Heart right ventricle (tissue), 16 donors: ENCODE measurements at regions not wholly inside any gene's neighbourhood (a gene's known extent, or its start where the extent isn't known, plus 50 kb on each side); places are given as distances from the start of the nearest gene placed in this dataset.

Source experiments
- ATAC-seq, 8 donors: fragments of 200-7000 bp; cut with Tn5 transposase; one replicate each; pipeline ENCODE4 v1.9.1; 2020; ENCODE audit warnings: mild to moderate bottlenecking in 8 of 8, moderate library complexity in 8 of 8, moderate number of reproducible peaks in 1 of 8
- DNase-seq, 2 donors: peaks; one replicate each; pipeline ENCODE4 v3.0.0-alpha.2; 2020
- H3K27ac ChIP-seq, 10 donors: fragments of 200-600 bp; sonication (generic) in 2 of 10; one replicate each; pipeline versions ENCODE4 v1.5.0 to v1.8.0; 2020 to 2022; ENCODE audit warnings: mild to moderate bottlenecking in 3 of 10
- H3K27me3 ChIP-seq, 7 donors: fragments of 200-600 bp; one replicate each; pipeline ENCODE4 v1.8.0; 2021 to 2022; ENCODE audit warnings: mild to moderate bottlenecking in 2 of 7
- H3K36me3 ChIP-seq, 9 donors: fragments of 200-600 bp; sonication (generic) in 1 of 9; one replicate each; pipeline versions ENCODE4 v1.5.0 to v1.8.0; 2020 to 2022; ENCODE audit warnings: mild to moderate bottlenecking in 2 of 9
- H3K4me1 ChIP-seq, 9 donors: fragments of 200-600 bp; sonication (generic) in 1 of 9; one replicate each; pipeline versions ENCODE4 v1.5.0 to v1.8.0; 2020 to 2022; ENCODE audit warnings: mild to moderate bottlenecking in 4 of 9
- H3K4me3 ChIP-seq, 10 donors: fragments of 200-600 bp; sonication (generic) in 2 of 10; one replicate each; pipeline versions ENCODE4 v1.5.0 to v1.8.0; 2020 to 2022; ENCODE audit warnings: mild to moderate bottlenecking in 7 of 10, moderate library complexity in 2 of 10
- H3K9me3 ChIP-seq, 11 donors: fragments of 200-600 bp in 10 of 11; sonication (generic) in 2 of 11; one replicate each; pipeline versions ENCODE4 v1.5.0 to v1.8.0; 2013 to 2022; ENCODE audit warnings: mild to moderate bottlenecking in 2 of 11, control low read depth in 1 of 11, moderate library complexity in 1 of 11
- WGBS, 2 donors: extraction: QIAGEN DNeasy Blood & Tissue Kit; methylation state at CpG; one replicate each; pipeline ENCODE4 v1.1.7; 2013; ENCODE audit warnings: inconsistent platforms in 1 of 2; 5-methylcytosine and 5-hydroxymethylcytosine counted together
- intact Hi-C, 10 donors: fragments of 100-400 bp; cut with DNase I; formaldehyde crosslinking; loops; one replicate each; pipeline versions ENCODE4 v1.11.1 to v1.14.2; 2022
- TF ChIP-seq, protein P1 (sequence below), 9 donors: fragments of 200-600 bp; sonication (generic) in 2 of 9; IDR thresholded peaks; one replicate each; pipeline versions ENCODE4 v1.5.0 to v1.8.0; 2021 to 2022; ENCODE audit warnings: antibody characterized with exemption in 9 of 9, mild to moderate bottlenecking in 5 of 9, moderate library complexity in 1 of 9
- donor health status: Arrhythmogenic right ventricular cardiomyopathy.
- donor health status: ischemic (EF 13 %, LVEDD 7.1; RV severe dilation, severe dysfunction).
- donor health status: healthy with polysubstance abuse.
- donor health status: DM: no; HTN: yes; CAD: no.
- donor health status: DM: no; HTN: no; CAD: no.
- donor health status: ischemic (EF 25% LVEDD 6.9; RV normal size, moderate dysfunction).
- donor health status: ischemic (EF 25% LVEDD 5.7; RV mildly dilated, moderate dysfunction).
- donor health status: healthy.
- donor health status: DM: yes; HTN: yes; CAD: no.
- donor health status: Ischemic cardiomyopathy.
- donor health status: ischemic (EF 35%, LVEDD 5.7; RV mildly dilated, moderate dysfunction).
- donor health status: nonischemic (EF 11% LVEDD 7.7; RV severe dilation, severe dysfunction).
- donor health status: DM: yes; HTN: yes; CAD: no.
- donor health status: PGD.
- donor health status: ischemic (EF 29% LVEDD 5.4; RV normal size, mild dysfunction).
- donor health status: nonischemic (EF 23%, LVEDD 6.1; RV moderate dilation, normal function).

DNA sequence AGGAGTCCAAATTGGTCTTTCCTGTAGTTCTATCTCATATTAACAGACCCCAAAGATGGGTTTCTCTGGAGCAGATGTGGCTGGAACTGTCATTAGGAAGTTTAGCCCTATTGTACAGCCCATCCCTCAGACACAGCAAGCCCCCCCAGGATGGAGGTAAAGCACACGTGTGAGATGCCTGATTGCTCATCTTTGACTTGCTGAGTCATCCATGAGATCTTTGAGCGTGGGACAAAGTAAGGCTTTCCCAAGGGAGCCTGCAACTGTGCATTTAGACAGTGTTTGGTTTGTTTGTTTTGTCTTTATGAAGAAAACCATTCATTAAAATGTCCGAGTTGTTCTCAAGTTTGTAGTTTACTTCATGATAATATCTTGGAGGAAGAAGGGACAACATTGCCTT is 145.3 kb upstream of the CDH13 start:
- no peaks in the 10 kb centered on the region for H3K36me3 ChIP-seq
- H3K4me1 ChIP-seq, result no peaks in the 10 kb centered on the region
- H3K27me3 ChIP-seq, result peaks cover 0 to 23% (median 5%) of the 10 kb centered on the region in 7 donors
- TF ChIP-seq, protein P1, sequence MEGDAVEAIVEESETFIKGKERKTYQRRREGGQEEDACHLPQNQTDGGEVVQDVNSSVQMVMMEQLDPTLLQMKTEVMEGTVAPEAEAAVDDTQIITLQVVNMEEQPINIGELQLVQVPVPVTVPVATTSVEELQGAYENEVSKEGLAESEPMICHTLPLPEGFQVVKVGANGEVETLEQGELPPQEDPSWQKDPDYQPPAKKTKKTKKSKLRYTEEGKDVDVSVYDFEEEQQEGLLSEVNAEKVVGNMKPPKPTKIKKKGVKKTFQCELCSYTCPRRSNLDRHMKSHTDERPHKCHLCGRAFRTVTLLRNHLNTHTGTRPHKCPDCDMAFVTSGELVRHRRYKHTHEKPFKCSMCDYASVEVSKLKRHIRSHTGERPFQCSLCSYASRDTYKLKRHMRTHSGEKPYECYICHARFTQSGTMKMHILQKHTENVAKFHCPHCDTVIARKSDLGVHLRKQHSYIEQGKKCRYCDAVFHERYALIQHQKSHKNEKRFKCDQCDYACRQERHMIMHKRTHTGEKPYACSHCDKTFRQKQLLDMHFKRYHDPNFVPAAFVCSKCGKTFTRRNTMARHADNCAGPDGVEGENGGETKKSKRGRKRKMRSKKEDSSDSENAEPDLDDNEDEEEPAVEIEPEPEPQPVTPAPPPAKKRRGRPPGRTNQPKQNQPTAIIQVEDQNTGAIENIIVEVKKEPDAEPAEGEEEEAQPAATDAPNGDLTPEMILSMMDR (IDR thresholded peaks at IDR 0.05), result no peak
- 57 to 59% methylated on average over 3 of the region's 3 CpGs for WGBS, 2 donors
- ATAC-seq, result no peak
- no peaks in the 10 kb centered on the region for H3K9me3 ChIP-seq
- intact Hi-C loops, result no loop called here
- no peak overlapping the region for H3K27ac ChIP-seq
- H3K4me3 ChIP-seq, result no peak overlapping the region
- no peak for DNase-seq

GRCh38 chr16:82476786-82477185 is 150.0 kb upstream of the CDH13 start:
- Histone ChIP-seq H3K36me3 (no peaks in the 10 kb centered on the region), H3K9me3 (peaks cover 0 to 7% (median 0%) of the 10 kb centered on the region in 11 donors), H3K4me3 (no peak overlapping the region), H3K4me1 (no peaks in the 10 kb centered on the region), H3K27me3 (peaks cover 0 to 31% (median 5%) of the 10 kb centered on the region in 7 donors), H3K27ac (no peak overlapping the region)
- DNase-seq (no peak), ATAC-seq (no peak)
- TF ChIP-seq, protein P1 (IDR thresholded peaks at IDR 0.05), result no peak
- WGBS, 2 donors, result 80 to 83% methylated on average over 5 of the region's 5 CpGs
- intact Hi-C loops, result no loop called here

GRCh38 chr16:82470620-82471152 is 156.1 kb upstream of the CDH13 start:
- Histone ChIP-seq H3K9me3 (peaks cover 0 to 7% (median 0%) of the 10 kb centered on the region in 11 donors), H3K36me3 (no peaks in the 10 kb centered on the region), H3K4me1 (no peaks in the 10 kb centered on the region), H3K27ac (no peak overlapping the region), H3K4me3 (no peak overlapping the region), H3K27me3 (peaks cover 0 to 5% (median 0%) of the 10 kb centered on the region in 7 donors)
- intact Hi-C loops, result no loop called here
- peak in 1 of 8 donors; percentile 50 for ATAC-seq
- DNase-seq, result no peak
- 46 to 55% methylated on average over 8 of the region's 8 CpGs for WGBS, 2 donors
- TF ChIP-seq, protein P1 (IDR thresholded peaks at IDR 0.05), result no peak

GRCh38 chr16:82470016-82470415 is 156.8 kb upstream of the CDH13 start:
- H3K27me3 ChIP-seq, result peaks cover 0 to 6% (median 0%) of the 10 kb centered on the region in 7 donors
- intact Hi-C loops, result no loop called here
- TF ChIP-seq, protein P1 (IDR thresholded peaks at IDR 0.05), result no peak
- H3K4me1 ChIP-seq, result no peaks in the 10 kb centered on the region
- DNase-seq, result no peak
- no peak for ATAC-seq
- no peak overlapping the region for H3K4me3 ChIP-seq
- peaks cover 0 to 7% (median 0%) of the 10 kb centered on the region in 11 donors for H3K9me3 ChIP-seq
- 78 to 89% methylated on average over 7 of the region's 7 CpGs for WGBS, 2 donors
- H3K27ac ChIP-seq, result no peak overlapping the region
- H3K36me3 ChIP-seq, result no peaks in the 10 kb centered on the region
